Trophoblast cell (in vitro differentiated cells and primary cell): ENCODE measurements at regions not wholly inside any gene's neighbourhood (a gene's known extent, or its start where the extent isn't known, plus 50 kb on each side); places are given as distances from the start of the nearest gene placed in this dataset.
A peak's percentile ranks its signal among the peaks of the same experiment; 100 is the strongest.
"Not testable (repeated sequence)": the region's sequence is repeated elsewhere in the genome, so short reads cannot be mapped to it uniquely, and the experiment has no call there.

Experiments
- DNase-seq, 2 donors: peaks; one replicate each; pipeline ENCODE4 v3.0.0-alpha.2; 2016
- H2AFZ ChIP-seq: 2 replicates; pipeline ENCODE4 v1.6.1; 2013; ENCODE audit warnings: low read length, moderate library complexity, mild to moderate bottlenecking; ENCODE audit not compliant: insufficient read depth, poor library complexity
- H2AK5ac ChIP-seq: 2 replicates; pipeline ENCODE4 v1.6.1; 2013; ENCODE audit warnings: mild to moderate bottlenecking, low read length
- H2BK120ac ChIP-seq: 2 replicates; pipeline ENCODE4 v1.6.1; 2013; ENCODE audit warnings: low read length, mild to moderate bottlenecking, moderate library complexity; ENCODE audit not compliant: insufficient read depth, poor library complexity
- H2BK12ac ChIP-seq: 2 replicates; pipeline ENCODE4 v1.6.1; 2013; ENCODE audit warnings: mild to moderate bottlenecking, low read length, moderate library complexity
- H2BK5ac ChIP-seq: 2 replicates; pipeline ENCODE4 v1.6.1; 2013; ENCODE audit warnings: low read length, low read depth, moderate library complexity, mild to moderate bottlenecking; ENCODE audit not compliant: poor library complexity
- H3K14ac ChIP-seq: 2 replicates; pipeline ENCODE4 v1.6.1; 2013; ENCODE audit warnings: mild to moderate bottlenecking, low read length
- H3K18ac ChIP-seq: 2 replicates; pipeline ENCODE4 v1.6.1; 2013; ENCODE audit warnings: mild to moderate bottlenecking, low read length
- H3K23ac ChIP-seq: 2 replicates; pipeline ENCODE4 v1.6.1; 2013; ENCODE audit warnings: low read length
- H3K27ac ChIP-seq: 2 replicates; pipeline ENCODE4 v1.5.1; 2013; ENCODE audit warnings: low read depth, mild to moderate bottlenecking, inconsistent platforms, low read length, moderate library complexity
- H3K27me3 ChIP-seq: 2 replicates; pipeline ENCODE4 v1.6.1; 2013; ENCODE audit warnings: inconsistent platforms, mild to moderate bottlenecking, low read length, moderate library complexity; ENCODE audit not compliant: insufficient read depth
- H3K36me3 ChIP-seq, 2 experiments: 1 replicate in 1 of 2; 2 replicates in 1 of 2; pipeline ENCODE4 v1.6.1; 2013; ENCODE audit warnings: low read length in 2 of 2, mild to moderate bottlenecking in 2 of 2, moderate library complexity in 1 of 2; ENCODE audit not compliant: insufficient read depth in 2 of 2, control insufficient read depth in 1 of 2
- H3K4ac ChIP-seq: 2 replicates; pipeline ENCODE4 v1.6.1; 2013; ENCODE audit warnings: low read depth, mild to moderate bottlenecking, low read length, moderate library complexity
- H3K4me1 ChIP-seq, 2 experiments: 1 replicate in 1 of 2; 2 replicates in 1 of 2; pipeline ENCODE4 v1.6.1; 2013; ENCODE audit warnings: low read length in 2 of 2, mild to moderate bottlenecking in 2 of 2, moderate library complexity in 1 of 2; ENCODE audit not compliant: insufficient read depth in 2 of 2, control insufficient read depth in 1 of 2
- H3K4me2 ChIP-seq: 2 replicates; pipeline ENCODE4 v1.6.1; 2013; ENCODE audit warnings: inconsistent platforms, mild to moderate bottlenecking, low read length, moderate library complexity
- H3K4me3 ChIP-seq: 2 replicates; pipeline ENCODE4 v1.5.1; 2013; ENCODE audit warnings: mild to moderate bottlenecking, low read depth, low read length, inconsistent platforms
- H3K79me1 ChIP-seq: one replicate; pipeline ENCODE4 v1.6.1; 2013; ENCODE audit warnings: low read length
- H3K79me2 ChIP-seq: 2 replicates; pipeline ENCODE4 v1.6.1; 2013; ENCODE audit warnings: low read length, mild to moderate bottlenecking; ENCODE audit not compliant: control insufficient read depth, insufficient read depth, poor library complexity
- H3K9ac ChIP-seq: 2 replicates; pipeline ENCODE4 v1.6.1; 2013; ENCODE audit warnings: mild to moderate bottlenecking, low read length
- H3K9me3 ChIP-seq: 2 replicates; pipeline ENCODE4 v1.6.1; 2013; ENCODE audit warnings: low read depth, mild to moderate bottlenecking, control low read depth, inconsistent platforms, low read length; ENCODE audit not compliant: insufficient read depth
- H4K12ac ChIP-seq: 2 replicates; pipeline ENCODE4 v1.6.1; 2013; ENCODE audit warnings: low read depth, mild to moderate bottlenecking, low read length, moderate library complexity
- H4K8ac ChIP-seq: 2 replicates; pipeline ENCODE4 v1.6.1; 2013; ENCODE audit warnings: low read depth, mild to moderate bottlenecking, low read length, moderate library complexity
- H4K91ac ChIP-seq: one replicate; pipeline ENCODE4 v1.6.1; 2013; ENCODE audit warnings: low read depth, mild to moderate bottlenecking, low read length, moderate library complexity
- WGBS: extraction: QIAGEN DNeasy Blood & Tissue Kit; methylation state at CpG from one replicate; pipeline ENCODE4 v1.1.7; 2013; ENCODE audit warnings: missing lambda C conversion rate; ENCODE audit not compliant: insufficient read length, insufficient coverage; ENCODE audit errors: extremely low coverage; 5-methylcytosine and 5-hydroxymethylcytosine counted together

DNA sequence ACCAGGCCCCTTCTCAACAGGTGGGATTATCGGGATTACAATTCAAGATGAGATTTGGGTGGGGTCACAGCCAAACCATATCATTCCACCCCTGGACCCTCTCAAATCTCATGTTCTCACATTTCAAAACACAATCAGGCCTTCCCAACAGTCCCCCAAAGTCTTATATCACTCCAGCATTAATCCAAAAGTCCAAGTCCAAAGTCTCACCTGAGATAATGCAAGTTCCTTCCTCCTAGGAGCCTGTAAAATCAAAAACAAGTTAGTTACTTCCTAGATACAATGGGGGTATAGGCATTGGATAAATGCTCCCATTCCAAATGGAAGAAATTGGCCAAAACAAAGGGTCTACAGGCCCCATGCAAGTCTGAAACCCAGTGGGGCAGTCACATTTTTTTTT lies 111.1 kb upstream of the FAM9C start:
- not testable (repeated sequence) for H3K9ac ChIP-seq, H3K36me3 ChIP-seq, H4K12ac ChIP-seq, H2AFZ ChIP-seq, H3K4ac ChIP-seq, DNase-seq, H2AK5ac ChIP-seq, H3K4me3 ChIP-seq, H3K27ac ChIP-seq, H2BK120ac ChIP-seq, H3K79me1 ChIP-seq, H3K18ac ChIP-seq, H2BK5ac ChIP-seq, H3K4me1 ChIP-seq, H3K14ac ChIP-seq, H3K23ac ChIP-seq, H3K9me3 ChIP-seq, H3K79me2 ChIP-seq, H4K8ac ChIP-seq, H3K27me3 ChIP-seq, H2BK12ac ChIP-seq, H4K91ac ChIP-seq, H3K4me2 ChIP-seq
- WGBS: no CpG with 5 or more reads among the region's 1 CpG

DNA sequence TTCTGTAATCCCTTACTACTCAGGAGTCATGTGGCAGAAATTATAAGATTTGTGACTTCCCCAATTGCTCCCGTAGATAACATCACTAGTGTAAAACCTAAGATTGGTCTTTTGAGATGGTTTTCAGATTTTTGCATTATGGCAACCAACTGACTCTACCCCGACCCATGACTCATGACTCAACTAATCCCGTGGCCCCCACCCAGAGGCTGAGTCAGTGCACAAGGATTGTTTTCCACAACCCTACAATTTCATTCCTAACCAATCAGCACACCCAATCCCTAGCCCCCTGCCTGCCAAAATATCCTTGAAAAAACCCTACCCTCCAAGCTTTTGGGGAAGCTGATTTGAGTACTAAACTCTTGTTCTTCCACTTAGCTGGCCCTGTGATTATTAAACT lies 109.4 kb upstream of the FAM9C start:
- no peaks in the 10 kb centered on the region for H3K4me1 ChIP-seq
- no peak for DNase-seq

DNA sequence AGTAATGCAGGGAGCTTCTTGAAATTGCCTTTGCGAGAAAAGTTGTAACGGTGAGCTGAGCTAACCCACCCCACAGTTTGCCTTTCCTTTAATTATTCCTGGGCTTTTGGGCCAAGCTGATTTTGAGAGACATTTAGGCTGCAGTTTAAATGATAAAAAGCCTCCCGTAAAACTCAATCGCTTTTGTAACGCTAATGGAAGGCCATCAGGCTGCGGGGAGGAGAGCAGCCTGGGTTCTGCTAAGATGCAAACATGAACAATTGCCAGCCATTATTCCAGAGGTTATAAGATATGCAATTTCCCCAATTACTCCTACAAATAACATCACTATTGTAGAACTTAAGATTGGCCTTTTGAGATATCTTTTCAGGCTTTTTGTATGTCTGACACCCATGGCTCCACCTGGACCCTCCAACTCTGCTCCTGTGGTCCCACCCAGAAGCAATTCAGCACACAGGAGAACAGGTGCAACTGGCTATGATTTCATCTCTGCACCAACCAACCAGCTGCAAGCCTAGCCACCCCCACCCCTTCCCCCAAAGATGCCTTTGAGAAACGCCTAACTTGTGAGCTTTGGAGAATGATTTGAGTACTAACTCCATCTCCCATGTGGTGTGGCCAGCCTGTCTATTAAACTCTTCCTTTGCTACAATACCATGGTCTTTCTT lies 108.2 kb upstream of the FAM9C start:
- Histone ChIP-seq H4K91ac (no peak overlapping the region), H3K4me1 (no peaks in the 10 kb centered on the region), H3K27me3 (no peaks in the 10 kb centered on the region), H3K9ac (no peak overlapping the region), H4K12ac (no peak overlapping the region), H3K9me3 (no peaks in the 10 kb centered on the region), H2BK120ac (peak overlapping the region; percentile 17), H4K8ac (no peak overlapping the region), H3K79me2 (no peaks in the 10 kb centered on the region), H3K23ac (no peak overlapping the region), H2BK12ac (no peak overlapping the region), H3K27ac (peak overlapping the region; percentile 53), H3K79me1 (peaks cover 3% of the 10 kb centered on the region), H3K4ac (no peak overlapping the region), H3K4me2 (no peak overlapping the region), H2BK5ac (no peak overlapping the region), H3K14ac (no peak overlapping the region), H3K4me3 (no peak overlapping the region), H3K18ac (no peak overlapping the region), H2AK5ac (peak overlapping the region; percentile 62), H3K36me3 (no peaks in the 10 kb centered on the region), H2AFZ (no peak overlapping the region)
- no peak for DNase-seq
- no CpG with 5 or more reads among the region's 7 CpGs for WGBS

More for the DNA sequence above, 109.4 kb upstream of the FAM9C start:
- no peak overlapping the region for H4K12ac ChIP-seq
- no peak overlapping the region for H3K4ac ChIP-seq
- H3K9ac ChIP-seq: no peak overlapping the region
- H3K4me3 ChIP-seq: no peak overlapping the region
- H3K23ac ChIP-seq: no peak overlapping the region
- H4K91ac ChIP-seq: no peak overlapping the region
- no peak overlapping the region for H3K4me2 ChIP-seq
- H3K36me3 ChIP-seq: no peaks in the 10 kb centered on the region
- H2BK5ac ChIP-seq: no peak overlapping the region
- H4K8ac ChIP-seq: no peak overlapping the region
- no peak overlapping the region for H2BK12ac ChIP-seq
- H3K18ac ChIP-seq: no peak overlapping the region
- no peak overlapping the region for H3K14ac ChIP-seq
- no CpG with 5 or more reads among the region's 3 CpGs for WGBS
- H2AFZ ChIP-seq: no peak overlapping the region
- H3K27ac ChIP-seq: no peak overlapping the region
- peaks cover 3% of the 10 kb centered on the region for H3K79me1 ChIP-seq
- no peaks in the 10 kb centered on the region for H3K27me3 ChIP-seq
- no peak overlapping the region for H2BK120ac ChIP-seq
- no peaks in the 10 kb centered on the region for H3K9me3 ChIP-seq
- no peak overlapping the region for H2AK5ac ChIP-seq
- H3K79me2 ChIP-seq: no peaks in the 10 kb centered on the region

DNA sequence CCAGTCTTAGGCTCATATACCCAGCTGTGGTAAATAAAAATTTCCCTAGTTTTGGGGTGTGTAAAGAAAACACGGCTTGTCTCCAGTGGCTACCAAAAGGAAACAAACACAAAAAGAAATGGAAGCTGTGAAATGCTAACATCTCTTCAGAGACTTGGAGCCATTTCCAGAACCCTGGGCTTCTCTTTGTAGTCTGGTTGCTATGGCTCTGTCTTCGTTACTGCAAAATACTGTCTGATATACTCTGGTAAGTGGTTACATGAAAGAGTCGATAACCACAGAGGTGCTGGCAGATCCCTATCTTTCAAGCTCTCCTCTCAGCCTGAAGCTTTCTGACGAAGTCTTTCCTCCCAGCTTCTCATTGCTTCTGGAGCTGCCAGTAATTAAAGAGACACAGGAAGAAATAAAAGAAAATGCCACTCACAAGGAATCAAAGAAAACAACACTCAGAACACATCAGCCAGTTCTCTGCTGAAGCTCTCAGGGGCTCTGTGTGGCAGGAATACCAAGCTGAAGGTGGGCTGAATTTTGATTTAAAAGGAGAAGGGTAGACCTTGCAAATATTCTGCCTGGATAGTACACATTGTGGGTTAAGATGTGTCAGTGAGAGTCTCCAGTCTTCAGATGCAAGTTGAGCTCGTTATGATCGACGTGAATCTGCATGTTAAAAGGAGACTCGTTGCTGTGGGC lies 107.6 kb upstream of the FAM9C start:
- Histone ChIP-seq H4K91ac (no peak overlapping the region), H3K23ac (no peak overlapping the region), H3K36me3 (no peaks in the 10 kb centered on the region), H3K4ac (no peak overlapping the region), H3K79me1 (peaks cover 3% of the 10 kb centered on the region), H3K18ac (no peak overlapping the region), H4K8ac (no peak overlapping the region), H2BK12ac (no peak overlapping the region), H2BK120ac (peak overlapping the region; percentile 17), H3K27ac (peak overlapping the region; percentile 53), H3K9ac (no peak overlapping the region), H2AFZ (no peak overlapping the region), H2BK5ac (no peak overlapping the region), H3K9me3 (no peaks in the 10 kb centered on the region), H4K12ac (no peak overlapping the region), H3K14ac (no peak overlapping the region), H3K79me2 (no peaks in the 10 kb centered on the region), H2AK5ac (no peak overlapping the region), H3K4me1 (no peaks in the 10 kb centered on the region), H3K27me3 (no peaks in the 10 kb centered on the region), H3K4me2 (no peak overlapping the region), H3K4me3 (no peak overlapping the region)
- no peak for DNase-seq
- no CpG with 5 or more reads among the region's 8 CpGs for WGBS
